ENCODE measurements at regions not wholly inside any gene's neighbourhood (a gene's known extent, or its start where the extent isn't known, plus 50 kb on each side); places are given as distances from the start of the nearest gene placed in this dataset.
A peak's percentile ranks its signal among the peaks of the same experiment; 100 is the strongest.

- TF ChIP-seq CTCF (conservative IDR thresholded peaks at IDR 0.05; ENCODE audit: low read depth, low read length), result no peak
- DNase-seq (ENCODE audit: low read depth), result no peak
- no peak overlapping the region for H3K4me3 ChIP-seq (ENCODE audit: low read length)
Measured at GRCh38 chr5:23717486-23717885, 210.1 kb downstream of the PRDM9 start.

GRCh38 chr5:23718564-23718963 lies 211.2 kb downstream of the PRDM9 start:
- no peak for DNase-seq (ENCODE audit: low read depth)
- TF ChIP-seq CTCF (conservative IDR thresholded peaks at IDR 0.05; ENCODE audit: low read depth, low read length), result no peak
- no peak overlapping the region for H3K4me3 ChIP-seq (ENCODE audit: low read length)

DNA sequence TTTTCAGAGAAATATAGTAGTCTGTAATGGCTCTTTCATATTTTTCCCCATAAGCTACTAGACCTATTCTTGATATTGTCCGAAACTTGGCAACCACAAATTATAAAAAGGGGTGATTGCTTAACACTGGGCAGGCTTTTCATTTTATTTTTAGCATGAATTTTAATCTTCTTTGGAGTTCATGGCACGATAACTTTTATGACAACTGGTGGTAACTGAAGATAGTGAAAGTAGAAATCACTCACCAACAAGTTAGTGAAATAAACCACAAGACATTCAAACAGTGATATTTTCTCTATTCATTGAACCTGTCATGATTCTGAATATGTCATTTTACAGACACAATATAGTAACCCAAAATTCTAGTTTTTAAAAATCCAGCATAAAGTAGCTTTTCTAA lies 213.9 kb downstream of the PRDM9 start:
- H3K4me3 ChIP-seq (ENCODE audit: low read length), result no peak overlapping the region
- TF ChIP-seq CTCF (conservative IDR thresholded peaks at IDR 0.05; ENCODE audit: low read depth, low read length), result no peak
- DNase-seq (ENCODE audit: low read depth), result peak; percentile 2

- no peak for TF ChIP-seq CTCF (conservative IDR thresholded peaks at IDR 0.05; ENCODE audit: low read depth, low read length)
- H3K4me3 ChIP-seq (ENCODE audit: low read length), result no peak overlapping the region
- DNase-seq (ENCODE audit: low read depth), result no peak
Measured at GRCh38 chr5:23727271-23727670, 219.9 kb downstream of the PRDM9 start.

DNA sequence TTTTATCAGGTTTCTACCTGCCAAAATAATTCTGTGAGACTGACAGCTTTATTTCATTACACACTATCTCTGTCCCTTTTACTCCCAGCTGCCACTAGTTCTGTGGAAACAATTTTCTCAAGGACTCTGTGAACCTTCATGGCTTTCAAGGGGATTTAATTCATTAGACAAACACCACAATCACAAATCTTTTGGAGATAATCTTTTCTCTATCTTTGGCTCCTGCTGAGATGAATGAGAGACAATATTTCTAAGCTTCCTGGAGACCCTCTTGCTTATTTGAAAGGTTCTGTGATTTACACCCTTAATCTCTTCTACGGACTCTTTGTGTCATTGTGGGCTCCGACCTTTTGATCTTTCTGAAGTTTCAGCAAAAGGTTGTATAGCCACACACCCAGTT lies 222.6 kb downstream of the PRDM9 start:
- H3K4me3 ChIP-seq (ENCODE audit: low read length), result no peak overlapping the region
- no peak for TF ChIP-seq CTCF (conservative IDR thresholded peaks at IDR 0.05; ENCODE audit: low read depth, low read length)
- no peak for DNase-seq (ENCODE audit: low read depth)

DNA sequence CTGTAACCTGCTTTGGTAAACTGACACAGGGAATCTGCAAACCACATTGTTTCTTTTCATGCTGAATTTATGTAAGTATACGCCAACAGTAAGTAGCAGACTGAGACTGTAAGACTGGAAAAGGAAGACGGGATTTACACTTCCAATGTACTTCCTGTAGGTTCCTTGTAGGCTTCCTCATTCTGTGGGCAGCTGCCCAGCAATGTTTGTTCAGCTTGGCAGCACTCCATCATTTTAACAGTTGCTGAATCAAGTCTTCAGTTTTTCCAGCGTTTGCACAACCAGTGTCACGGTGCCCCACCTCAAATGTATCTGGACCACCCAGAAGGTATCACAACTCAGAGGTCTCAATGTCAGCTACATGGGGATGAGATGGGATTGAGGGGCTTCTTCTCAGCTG lies 232.6 kb downstream of the PRDM9 start:
- no peak overlapping the region for H3K4me3 ChIP-seq (ENCODE audit: low read length)

DNA sequence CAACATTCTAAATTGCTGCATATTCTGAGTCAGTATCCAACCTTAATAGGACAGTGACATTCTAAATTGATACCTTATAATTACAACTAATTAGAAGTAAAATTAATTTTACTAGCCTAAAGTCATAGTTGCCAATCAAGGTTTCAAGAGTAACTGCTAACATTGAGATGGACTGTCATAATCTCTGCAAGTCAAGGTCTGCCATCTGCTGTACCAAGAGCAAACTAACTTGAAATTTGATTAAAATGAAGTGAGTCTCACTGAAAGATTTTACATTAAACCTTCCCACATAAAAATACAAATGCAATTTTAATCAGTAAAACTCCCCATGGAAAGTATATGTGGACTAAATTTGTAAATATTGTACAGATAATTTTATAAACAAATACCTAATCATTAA lies 235.3 kb downstream of the PRDM9 start:
- DNase-seq (ENCODE audit: low read depth), result no peak
- peak; percentile 36 for TF ChIP-seq CTCF (conservative IDR thresholded peaks at IDR 0.05; ENCODE audit: low read depth, low read length)
- H3K4me3 ChIP-seq (ENCODE audit: low read length), result no peak overlapping the region

More for the DNA sequence above, 232.6 kb downstream of the PRDM9 start:
- TF ChIP-seq CTCF (conservative IDR thresholded peaks at IDR 0.05; ENCODE audit: low read depth, low read length), result no peak
- no peak for DNase-seq (ENCODE audit: low read depth)

Measured in retinal pigment epithelial cell (primary cell).